HUDEP-2 (cell line): ENCODE measurements at regions not wholly inside any gene's neighbourhood (a gene's known extent, or its start where the extent isn't known, plus 50 kb on each side); places are given as distances from the start of the nearest gene placed in this dataset.

Experiments
- DNase-seq, 76 experiments: peaks; one replicate each; lab custom pipeline; 2025; ENCODE audit not compliant: unreplicated experiment in 76 of 76; lab: John Stamatoyannopoulos, UW

GRCh38 chr13:111513766-111514609 is 193.5 kb downstream of the TEX29 start:
- no peak for DNase-seq

GRCh38 chr13:111514610-111515306 is 194.3 kb downstream of the TEX29 start:
- DNase-seq = no peak

- DNase-seq = no peak
Measured at GRCh38 chr13:111515307-111515617, 194.8 kb downstream of the TEX29 start.

DNA sequence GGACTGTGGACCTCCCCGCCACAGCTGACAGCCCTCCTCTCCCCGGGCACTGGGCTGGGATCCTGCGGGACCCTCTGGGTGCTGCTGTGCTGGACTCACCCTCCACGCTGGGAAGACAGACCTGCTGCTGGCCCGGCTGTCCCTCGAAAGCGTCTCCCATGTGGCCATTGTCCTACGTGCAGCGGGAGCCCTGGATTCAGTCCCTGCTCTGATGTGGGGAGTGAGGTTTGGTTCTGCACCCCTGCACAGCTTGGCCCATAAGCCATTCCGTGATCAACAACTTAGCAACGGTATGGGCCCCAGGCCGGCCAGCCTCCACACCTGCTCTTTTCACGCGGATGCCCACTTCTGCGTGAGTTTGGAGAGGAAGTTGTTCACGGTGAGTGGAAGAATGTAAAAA is 195.2 kb downstream of the TEX29 start:
- no peak for DNase-seq

GRCh38 chr13:111516712-111517640 is 196.5 kb downstream of the TEX29 start:
- no peak for DNase-seq

- no peak for DNase-seq
Measured at GRCh38 chr13:111517641-111518010, 197.2 kb downstream of the TEX29 start.

GRCh38 chr13:111518161-111518792 is 197.8 kb downstream of the TEX29 start:
- DNase-seq = no peak

DNA sequence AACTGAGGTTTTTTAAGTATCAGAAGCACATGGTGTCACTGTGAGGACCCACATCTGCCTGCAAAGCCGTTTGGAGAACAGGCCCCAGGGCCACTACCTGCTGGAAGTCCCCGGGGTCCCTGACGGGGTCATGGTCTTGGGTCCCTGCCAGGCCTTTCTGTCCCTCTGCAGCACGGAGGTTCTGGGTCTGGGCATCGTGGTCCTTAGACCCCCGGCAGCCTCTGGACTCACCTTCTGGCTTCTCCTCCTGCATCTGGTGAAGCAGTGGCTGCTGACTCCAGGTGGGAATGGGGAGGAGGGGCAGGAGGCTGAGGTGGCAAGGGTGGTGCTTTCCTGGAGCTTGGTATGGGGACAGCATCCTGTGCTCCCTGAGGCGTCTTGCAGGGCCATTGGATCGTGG is 198.6 kb downstream of the TEX29 start:
- DNase-seq = no peak

DNA sequence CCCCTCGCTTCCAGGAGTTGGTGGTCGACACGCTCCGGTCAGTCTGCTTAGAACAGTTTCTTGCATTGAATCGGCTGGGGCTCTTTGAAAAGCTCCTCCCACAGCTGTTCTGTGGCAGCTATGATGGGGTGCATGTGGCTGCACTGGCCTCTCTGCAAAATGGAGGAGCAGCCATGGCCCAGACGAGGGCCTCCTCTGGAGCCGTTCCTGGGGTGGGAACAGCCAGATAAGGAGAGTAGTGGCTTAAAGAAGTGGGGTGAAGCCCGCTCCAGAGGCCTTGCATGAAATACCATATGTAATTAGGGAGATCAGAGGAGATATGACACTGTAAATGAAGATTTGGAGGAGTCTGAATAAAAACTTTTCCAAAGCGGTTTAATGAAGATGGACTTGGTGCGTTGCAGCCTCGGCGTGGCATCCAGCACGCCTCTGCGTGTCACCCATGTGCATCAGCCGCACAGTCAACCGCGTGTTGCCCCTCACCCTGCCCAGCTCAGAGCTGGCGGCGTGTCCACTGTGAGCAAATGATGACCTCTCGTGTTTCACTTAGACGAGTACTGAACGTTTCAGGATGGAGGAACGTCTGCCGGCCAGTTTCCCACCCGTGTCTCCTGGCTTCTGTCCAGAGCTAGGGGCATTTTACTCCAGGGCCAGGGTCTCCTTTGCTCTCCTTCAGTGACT is 199.2 kb downstream of the TEX29 start:
- DNase-seq = no peak

GRCh38 chr13:111521030-111521429 is 200.6 kb downstream of the TEX29 start:
- DNase-seq = no peak

DNA sequence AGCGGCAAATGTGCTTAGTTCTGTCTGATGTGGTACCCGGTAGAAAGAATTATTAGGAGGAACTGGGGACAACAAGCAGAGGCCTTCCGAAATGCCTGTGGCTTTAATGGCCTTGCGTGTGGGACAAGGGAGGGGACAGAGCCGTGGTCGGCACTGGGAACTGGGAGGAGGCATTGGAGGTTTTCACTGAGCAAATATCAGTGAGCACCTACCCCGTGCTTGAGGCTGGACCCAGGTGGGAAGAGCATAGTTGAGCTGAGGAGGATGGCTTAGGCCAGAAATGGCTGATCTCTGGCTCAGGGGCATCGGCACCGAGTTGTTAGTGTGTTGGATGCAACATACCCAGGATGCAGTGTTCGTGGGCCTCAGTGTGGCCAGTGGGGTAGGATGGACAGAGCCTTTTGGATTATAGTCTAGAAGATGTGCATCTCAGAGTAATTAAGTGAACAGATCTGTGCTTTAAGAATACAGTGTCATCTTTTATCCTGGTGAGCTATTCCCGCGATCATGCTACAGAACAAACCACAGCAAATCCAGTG is 201.3 kb downstream of the TEX29 start:
- no peak for DNase-seq

- no peak for DNase-seq
Measured at GRCh38 chr13:111525320-111526118, 205.1 kb downstream of the TEX29 start.

GRCh38 chr13:111526922-111527321 is 206.5 kb downstream of the TEX29 start:
- DNase-seq = no peak

DNA sequence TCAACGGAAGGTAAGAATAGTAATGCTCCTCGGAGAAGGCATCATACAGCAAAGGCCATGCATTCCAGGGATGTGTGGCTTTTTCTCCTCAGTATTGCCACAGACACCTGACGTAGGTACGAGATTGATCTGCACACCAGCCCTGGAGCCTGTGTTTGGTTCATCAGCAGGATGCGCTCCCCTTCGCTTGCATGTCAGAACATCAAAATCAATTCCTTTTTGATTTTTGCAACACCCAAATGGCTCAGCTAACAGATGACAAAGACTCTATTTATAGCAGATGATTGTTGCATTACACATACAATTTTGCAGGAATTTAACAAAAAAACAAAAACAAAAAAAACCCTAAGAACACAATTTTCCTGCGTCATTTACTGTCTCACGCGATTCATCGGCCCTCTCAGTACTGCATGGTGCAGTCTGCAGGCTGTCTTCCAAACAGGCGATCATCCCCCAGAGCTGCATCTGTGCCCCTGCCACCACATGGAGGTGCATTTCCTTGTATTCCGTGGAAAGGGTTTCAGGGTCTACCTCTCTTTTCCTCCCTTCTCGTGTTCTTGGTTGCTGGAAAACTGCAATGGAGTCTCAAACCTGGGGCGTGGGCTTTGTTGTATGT is 207.3 kb downstream of the TEX29 start:
- no peak for DNase-seq

- DNase-seq = no peak
Measured at GRCh38 chr13:111528513-111528912, 208.1 kb downstream of the TEX29 start.

DNA sequence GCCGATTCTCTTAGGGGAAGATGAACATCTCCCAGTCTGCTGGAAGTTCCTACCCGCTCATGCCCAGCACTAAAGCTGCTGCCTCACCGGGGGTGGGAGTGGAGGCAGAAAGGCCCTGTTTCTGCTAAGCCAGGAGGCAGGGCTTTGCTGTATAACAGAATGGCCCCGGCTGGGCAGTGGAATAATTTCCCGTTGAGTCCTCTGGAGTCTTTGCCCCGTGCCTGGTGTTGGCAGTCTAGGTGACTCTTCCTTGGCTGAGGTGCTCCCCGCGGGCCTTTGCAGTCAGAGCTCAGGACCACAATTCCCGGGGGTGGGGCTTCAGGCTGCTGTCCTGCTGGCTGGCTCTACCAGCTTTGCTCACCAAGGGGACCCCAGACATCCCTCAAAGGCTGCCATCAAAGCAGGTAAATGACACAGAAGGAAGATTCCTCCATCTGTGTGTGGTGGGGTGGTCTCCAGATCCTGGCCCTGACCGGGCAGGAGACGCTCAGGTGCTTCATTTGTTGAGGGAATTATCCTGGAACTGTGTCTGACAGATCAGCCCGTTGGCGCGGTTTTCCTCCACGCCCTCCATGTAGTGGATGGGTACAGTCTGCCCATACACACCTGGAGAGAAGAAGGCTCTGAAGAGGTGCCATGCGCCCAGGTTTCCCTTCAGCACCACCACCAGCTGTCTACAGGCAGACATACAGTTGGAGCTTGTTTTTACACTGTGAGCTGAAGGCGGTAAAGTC is 209.9 kb downstream of the TEX29 start:
- DNase-seq = no peak

- peak in 1 of 76 experiments; percentile 3 for DNase-seq
Measured at GRCh38 chr13:111531505-111531904, 211.1 kb downstream of the TEX29 start.

GRCh38 chr13:111532111-111532510 is 211.7 kb downstream of the TEX29 start:
- no peak for DNase-seq
